Effector memory CD4-positive, alpha-beta T cell (primary cell): ENCODE measurements at regions not wholly inside any gene's neighbourhood (a gene's known extent, or its start where the extent isn't known, plus 50 kb on each side); places are given as distances from the start of the nearest gene placed in this dataset.
A peak's percentile ranks its signal among the peaks of the same experiment; 100 is the strongest.
"Not testable (repeated sequence)": the region's sequence is repeated elsewhere in the genome, so short reads cannot be mapped to it uniquely, and the experiment has no call there.

Experiments
- DNase-seq, 3 donors: peaks; one replicate each; pipeline ENCODE4 v3.0.0-alpha.2; 2020
- H3K27ac ChIP-seq: 2 replicates; pipeline ENCODE4 v1.7.0; 2013; ENCODE audit warnings: mild to moderate bottlenecking, low read length, moderate library complexity; ENCODE audit not compliant: insufficient read depth, poor library complexity, severe bottlenecking
- H3K27me3 ChIP-seq: replicated peaks from 2 replicates; pipeline ENCODE4 v1.7.0; 2013; ENCODE audit warnings: mild to moderate bottlenecking, low read length; ENCODE audit not compliant: insufficient read depth, control insufficient read depth, poor library complexity, severe bottlenecking
- H3K36me3 ChIP-seq: 2 replicates; pipeline ENCODE4 v1.7.0; 2013; ENCODE audit warnings: mild to moderate bottlenecking, low read length, moderate library complexity; ENCODE audit not compliant: control insufficient read depth, insufficient read depth
- H3K4me1 ChIP-seq: 2 replicates; pipeline ENCODE4 v1.7.0; 2013; ENCODE audit warnings: low read length, mild to moderate bottlenecking; ENCODE audit not compliant: control insufficient read depth, insufficient read depth, poor library complexity, severe bottlenecking
- H3K4me3 ChIP-seq: 2 replicates; pipeline ENCODE4 v1.7.0; 2013; ENCODE audit warnings: low read length, low read depth, mild to moderate bottlenecking; ENCODE audit not compliant: insufficient read depth, poor library complexity, severe bottlenecking
- H3K9me3 ChIP-seq: 2 replicates; pipeline ENCODE4 v1.7.0; 2013; ENCODE audit warnings: mild to moderate bottlenecking, low read length, moderate library complexity; ENCODE audit not compliant: control insufficient read depth

- no peak overlapping the region for H3K27ac ChIP-seq
- no peak overlapping the region for H3K4me3 ChIP-seq
- no peaks in the 10 kb centered on the region for H3K36me3 ChIP-seq
- DNase-seq, result no peak
- no peaks in the 10 kb centered on the region for H3K9me3 ChIP-seq
- no peaks in the 10 kb centered on the region for H3K4me1 ChIP-seq
- no peaks in the 10 kb centered on the region for H3K27me3 ChIP-seq
Observed at GRCh38 chr6:135667691-135668455, 170.3 kb upstream of the AHI1 start.

GRCh38 chr6:135672256-135672655 lies 174.7 kb upstream of the AHI1 start:
- H3K9me3 ChIP-seq, result no peaks in the 10 kb centered on the region
- no peak for DNase-seq
- no peaks in the 10 kb centered on the region for H3K36me3 ChIP-seq
- H3K4me1 ChIP-seq, result no peaks in the 10 kb centered on the region
- H3K27me3 ChIP-seq, result no peaks in the 10 kb centered on the region
- H3K4me3 ChIP-seq, result no peak overlapping the region
- no peak overlapping the region for H3K27ac ChIP-seq

GRCh38 chr6:135673501-135674309 lies 176.2 kb upstream of the AHI1 start:
- H3K27me3 ChIP-seq, result no peaks in the 10 kb centered on the region
- no peak for DNase-seq

GRCh38 chr6:135675026-135675425 lies 176.5 kb upstream of the PDE7B start:
- no peaks in the 10 kb centered on the region for H3K4me1 ChIP-seq
- DNase-seq, result no peak
- no peak overlapping the region for H3K27ac ChIP-seq
- H3K4me3 ChIP-seq, result no peak overlapping the region
- no peaks in the 10 kb centered on the region for H3K27me3 ChIP-seq
- H3K36me3 ChIP-seq, result no peaks in the 10 kb centered on the region
- H3K9me3 ChIP-seq, result no peaks in the 10 kb centered on the region

More at GRCh38 chr6:135673501-135674309, 176.2 kb upstream of the AHI1 start:
- no peaks in the 10 kb centered on the region for H3K36me3 ChIP-seq
- no peaks in the 10 kb centered on the region for H3K4me1 ChIP-seq
- no peak overlapping the region for H3K4me3 ChIP-seq
- no peak overlapping the region for H3K27ac ChIP-seq
- no peaks in the 10 kb centered on the region for H3K9me3 ChIP-seq

GRCh38 chr6:135675862-135676261 lies 175.6 kb upstream of the PDE7B start:
- peak in 1 of 3 donors; percentile 9 for DNase-seq

GRCh38 chr6:135680964-135681913 lies 170.3 kb upstream of the PDE7B start:
- Histone ChIP-seq H3K4me3 (no peak overlapping the region), H3K27me3 (no peaks in the 10 kb centered on the region), H3K4me1 (no peaks in the 10 kb centered on the region), H3K9me3 (no peaks in the 10 kb centered on the region), H3K36me3 (no peaks in the 10 kb centered on the region), H3K27ac (no peak overlapping the region)
- DNase-seq, result no peak

More at GRCh38 chr6:135675862-135676261, 175.6 kb upstream of the PDE7B start:
- Histone ChIP-seq H3K27me3 (no peaks in the 10 kb centered on the region), H3K9me3 (no peaks in the 10 kb centered on the region), H3K36me3 (no peaks in the 10 kb centered on the region), H3K4me3 (no peak overlapping the region), H3K27ac (no peak overlapping the region), H3K4me1 (no peaks in the 10 kb centered on the region)

- Histone ChIP-seq H3K36me3 (no peaks in the 10 kb centered on the region), H3K4me3 (no peak overlapping the region), H3K27ac (no peak overlapping the region), H3K27me3 (no peaks in the 10 kb centered on the region), H3K4me1 (no peaks in the 10 kb centered on the region), H3K9me3 (no peaks in the 10 kb centered on the region)
- no peak for DNase-seq
Observed at GRCh38 chr6:135686784-135687301, 164.7 kb upstream of the PDE7B start.

- H3K27me3 ChIP-seq, DNase-seq, H3K27ac ChIP-seq, H3K9me3 ChIP-seq, H3K36me3 ChIP-seq, H3K4me3 ChIP-seq, H3K4me1 ChIP-seq: not testable (repeated sequence)
Observed at GRCh38 chr6:135688476-135688875, 163.0 kb upstream of the PDE7B start.

- no peak for DNase-seq
- Histone ChIP-seq H3K4me3 (no peak overlapping the region), H3K9me3 (no peaks in the 10 kb centered on the region), H3K27ac (no peak overlapping the region), H3K4me1 (no peaks in the 10 kb centered on the region), H3K27me3 (no peaks in the 10 kb centered on the region), H3K36me3 (no peaks in the 10 kb centered on the region)
Observed at GRCh38 chr6:135692426-135692825, 159.1 kb upstream of the PDE7B start.
